OCI-LY1 (cell line): ENCODE measurements at regions not wholly inside any gene's neighbourhood (a gene's known extent, or its start where the extent isn't known, plus 50 kb on each side); places are given as distances from the start of the nearest gene placed in this dataset.

Source experiments
- CTCF ChIP-seq: fragments of 200-600 bp; sonication (generic), shearing (Covaris generic); IDR thresholded peaks from 2 replicates; pipeline ENCODE4 v1.5.1; 2017; ENCODE audit warnings: mild to moderate bottlenecking, antibody characterized with exemption, low read length, moderate library complexity, mixed read lengths
- EZH2 ChIP-seq: fragments of 200-600 bp; sonication (generic), shearing (Covaris generic); IDR thresholded peaks from 2 replicates; pipeline ENCODE4 v1.8.0; 2017; ENCODE audit warnings: borderline replicate concordance, mixed run types, mild to moderate bottlenecking, antibody characterized with exemption, low read length, moderate library complexity, mixed read lengths

GRCh38 chr7:25821225-25821624 is 330.8 kb upstream of the NFE2L3 start:
- no peak for TF ChIP-seq CTCF
- TF ChIP-seq EZH2, result no peak
